GM13977 (cell line): ENCODE measurements at regions not wholly inside any gene's neighbourhood (a gene's known extent, or its start where the extent isn't known, plus 50 kb on each side); places are given as distances from the start of the nearest gene placed in this dataset.

Source experiments
- DNase-seq: peaks from one replicate; pipeline ENCODE4 v3.0.0; 2012; ENCODE audit warnings: low spot score
- in situ Hi-C: fragments of 300-500 bp; cut with MboI; formaldehyde crosslinking; loops from one replicate; pipeline ENCODE4 v1.12.0; 2022; ENCODE audit warnings: low sequenced_read_pairs, low pct_unique_long_range_greater_than_20kb, mixed read lengths, inconsistent platforms; ENCODE audit not compliant: unreplicated experiment
- TF ChIP-seq, protein P1 (sequence below): IDR thresholded peaks from 2 replicates; pipeline ENCODE4 v1.5.1; 2012; ENCODE audit warnings: mild to moderate bottlenecking, control low read depth; ENCODE audit not compliant: insufficient read depth; ENCODE audit errors: extremely low read depth, missing control alignments

DNA sequence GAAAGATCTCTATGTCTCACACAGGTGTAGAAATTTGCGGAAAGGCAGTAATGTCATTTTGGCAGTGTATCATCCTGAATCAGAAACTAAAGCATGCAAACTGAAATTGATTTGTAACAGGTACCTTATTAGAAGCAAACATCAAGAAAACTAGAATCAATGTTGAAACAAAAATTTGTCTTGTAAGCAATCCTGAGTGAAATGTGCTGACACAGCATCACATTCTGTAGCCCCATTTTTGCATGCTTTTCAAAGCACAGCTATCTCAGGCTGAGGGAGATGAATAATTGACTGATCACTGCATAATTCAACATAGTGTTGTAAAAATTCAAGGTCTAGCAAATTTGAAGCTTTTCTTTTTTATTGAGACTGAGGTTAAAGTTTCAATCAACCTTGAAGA, 539.7 kb downstream of the DACH1 start:
- no peak for DNase-seq
- TF ChIP-seq, protein P1, sequence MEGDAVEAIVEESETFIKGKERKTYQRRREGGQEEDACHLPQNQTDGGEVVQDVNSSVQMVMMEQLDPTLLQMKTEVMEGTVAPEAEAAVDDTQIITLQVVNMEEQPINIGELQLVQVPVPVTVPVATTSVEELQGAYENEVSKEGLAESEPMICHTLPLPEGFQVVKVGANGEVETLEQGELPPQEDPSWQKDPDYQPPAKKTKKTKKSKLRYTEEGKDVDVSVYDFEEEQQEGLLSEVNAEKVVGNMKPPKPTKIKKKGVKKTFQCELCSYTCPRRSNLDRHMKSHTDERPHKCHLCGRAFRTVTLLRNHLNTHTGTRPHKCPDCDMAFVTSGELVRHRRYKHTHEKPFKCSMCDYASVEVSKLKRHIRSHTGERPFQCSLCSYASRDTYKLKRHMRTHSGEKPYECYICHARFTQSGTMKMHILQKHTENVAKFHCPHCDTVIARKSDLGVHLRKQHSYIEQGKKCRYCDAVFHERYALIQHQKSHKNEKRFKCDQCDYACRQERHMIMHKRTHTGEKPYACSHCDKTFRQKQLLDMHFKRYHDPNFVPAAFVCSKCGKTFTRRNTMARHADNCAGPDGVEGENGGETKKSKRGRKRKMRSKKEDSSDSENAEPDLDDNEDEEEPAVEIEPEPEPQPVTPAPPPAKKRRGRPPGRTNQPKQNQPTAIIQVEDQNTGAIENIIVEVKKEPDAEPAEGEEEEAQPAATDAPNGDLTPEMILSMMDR = no peak
- in situ Hi-C loops = no loop called here

DNA sequence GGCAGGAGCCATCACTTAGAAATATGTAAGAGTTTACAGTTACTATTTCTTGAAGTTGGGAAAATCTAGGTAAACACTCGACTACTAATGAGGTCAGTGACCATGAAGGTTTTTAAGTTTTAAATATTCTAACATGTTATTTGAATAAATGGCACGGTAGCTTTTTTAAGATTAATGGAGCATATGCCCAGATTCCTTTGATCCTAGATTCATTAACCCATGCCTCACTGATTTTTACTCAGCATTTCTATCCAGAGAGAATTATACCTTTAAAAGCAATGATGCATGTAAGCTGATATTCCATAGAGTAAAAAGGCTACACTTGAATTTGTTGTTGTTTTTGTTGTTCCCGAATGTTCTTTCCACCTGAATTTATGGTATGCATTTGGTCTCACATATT, 541.4 kb downstream of the DACH1 start:
- TF ChIP-seq, protein P1 = no peak
- no peak for DNase-seq

DNA sequence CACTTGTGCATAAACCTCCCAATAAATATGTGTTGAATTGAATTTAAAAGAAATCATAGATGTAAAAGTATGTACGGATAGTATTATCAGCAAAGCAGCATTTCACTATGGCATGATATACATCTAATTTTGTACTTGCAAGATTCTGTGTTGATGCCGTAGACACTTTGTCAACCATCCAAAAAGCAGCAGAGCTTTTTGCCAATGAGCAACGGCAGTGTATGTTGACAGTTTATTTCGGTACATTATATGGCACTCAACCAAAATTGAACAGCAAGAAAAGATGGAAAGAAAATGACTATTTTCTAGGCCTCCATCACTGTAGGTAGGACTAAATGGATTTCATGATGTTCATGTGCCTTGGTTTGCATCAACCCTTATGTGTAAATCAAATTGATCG, 543.7 kb downstream of the DACH1 start:
- TF ChIP-seq, protein P1 = no peak
- in situ Hi-C loops = no loop called here
- DNase-seq = no peak

More for the DNA sequence above, 541.4 kb downstream of the DACH1 start:
- in situ Hi-C loops = no loop called here

DNA sequence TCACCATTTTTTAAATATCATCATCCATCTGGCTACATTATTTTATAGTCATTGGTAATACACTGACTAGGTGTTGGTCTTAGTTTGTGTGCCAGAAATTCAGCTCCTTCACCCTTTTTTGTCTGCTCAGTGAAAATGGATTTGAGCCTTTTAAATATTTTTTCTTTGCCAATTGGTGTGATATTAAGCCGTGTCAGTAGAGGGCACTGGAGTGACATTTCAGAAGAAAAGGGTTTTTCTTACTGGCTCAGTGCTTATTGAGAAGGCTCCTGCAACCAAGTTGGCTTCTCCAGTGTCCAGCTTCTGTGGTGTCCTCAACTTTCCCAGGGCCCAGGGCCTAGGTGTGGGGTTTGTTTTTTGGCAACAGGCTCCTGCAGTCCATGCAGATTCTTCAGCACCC, 546.6 kb downstream of the DACH1 start:
- in situ Hi-C loops = no loop called here
- TF ChIP-seq, protein P1 = peak; percentile 65
- peak; percentile 3 for DNase-seq

DNA sequence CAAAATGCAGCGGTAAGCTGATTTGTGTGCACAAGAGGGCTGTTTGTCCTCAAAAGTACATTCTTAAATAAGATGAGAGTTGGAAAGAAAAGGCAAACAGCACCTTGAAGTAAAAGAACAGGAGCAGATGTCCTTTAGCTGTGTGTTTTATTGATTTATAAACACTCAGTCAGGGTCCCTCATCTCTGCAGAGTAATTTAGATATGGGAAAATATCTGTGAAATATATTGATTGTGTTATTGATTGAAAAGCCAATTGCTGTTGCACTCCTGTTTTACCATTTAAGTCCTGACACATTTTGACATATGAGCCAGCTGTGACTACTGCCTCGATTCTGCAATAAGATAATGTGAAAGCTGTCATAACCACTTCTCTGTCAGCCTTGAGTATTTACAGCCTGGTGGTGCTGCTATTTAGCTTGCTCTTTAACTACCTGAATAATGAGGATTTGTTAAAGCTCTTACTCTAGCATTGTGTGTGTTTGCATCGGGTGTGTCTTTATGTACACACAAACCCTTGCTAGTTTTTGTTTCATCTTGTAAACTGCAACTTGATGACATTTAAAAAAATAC, 550.1 kb downstream of the DACH1 start:
- in situ Hi-C loops = no loop called here

DNA sequence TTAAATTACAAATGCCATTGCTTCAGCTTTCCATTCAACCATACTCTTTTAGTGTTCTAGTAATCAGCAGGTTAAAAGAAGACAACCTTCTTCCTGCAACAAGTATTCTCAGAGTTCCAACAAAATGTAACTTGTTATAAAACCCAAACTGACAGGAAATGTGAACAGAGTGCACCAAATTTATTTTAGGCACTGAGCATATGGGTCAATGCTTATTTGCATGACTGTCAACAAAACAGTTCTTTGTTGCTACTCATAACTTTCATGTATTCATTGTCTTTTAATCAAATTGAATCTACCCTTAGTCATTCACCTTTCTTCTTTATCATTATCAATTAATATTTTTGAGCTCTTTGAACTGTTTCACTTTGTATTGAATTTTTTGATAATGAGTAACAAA, 554.1 kb downstream of the DACH1 start:
- in situ Hi-C loops = no loop called here
- TF ChIP-seq, protein P1 = no peak
- no peak for DNase-seq

More for the DNA sequence above, 550.1 kb downstream of the DACH1 start:
- DNase-seq = no peak
- TF ChIP-seq, protein P1 = no peak
